Tibial nerve (tissue), 4 donors: ENCODE measurements at regions not wholly inside any gene's neighbourhood (a gene's known extent, or its start where the extent isn't known, plus 50 kb on each side); places are given as distances from the start of the nearest gene placed in this dataset.

ENCODE experiments used
- DNase-seq, 2 donors: peaks; one replicate each; pipeline ENCODE4 v3.0.0-alpha.2; 2019; ENCODE audit warnings: low spot score in 2 of 2
- H3K27ac ChIP-seq, 4 donors: fragments of 200-600 bp; sonication (generic) in 3 of 4; one replicate each; pipeline ENCODE4 v1.5.1; 2017 to 2019; ENCODE audit warnings: mild to moderate bottlenecking in 1 of 4
- H3K27me3 ChIP-seq, 2 donors: fragments of 200-600 bp; sonication (generic) in 1 of 2; one replicate each; pipeline versions ENCODE4 v1.5.1 to v1.6.0; 2017 to 2019
- H3K36me3 ChIP-seq, 3 donors: fragments of 200-600 bp; sonication (generic); one replicate each; pipeline ENCODE4 v1.5.1; 2018 to 2019
- H3K4me1 ChIP-seq, 4 donors: fragments of 200-600 bp; sonication (generic) in 3 of 4; one replicate each; pipeline ENCODE4 v1.5.1; 2017 to 2019
- H3K4me3 ChIP-seq, 4 donors: fragments of 200-600 bp; sonication (generic) in 3 of 4; one replicate each; pipeline ENCODE4 v1.5.1; 2017 to 2019; ENCODE audit warnings: mild to moderate bottlenecking in 1 of 4, moderate library complexity in 1 of 4
- H3K9me3 ChIP-seq, 4 donors: fragments of 200-600 bp; sonication (generic) in 3 of 4; one replicate each; pipeline ENCODE4 v1.5.1; 2017 to 2019
- EP300 ChIP-seq, 2 donors: sonication (generic); formaldehyde crosslinking; IDR thresholded peaks; one replicate each; pipeline ENCODE4 v1.6.1; 2017; ENCODE audit warnings: antibody characterized with exemption in 2 of 2, mild to moderate bottlenecking in 1 of 2
- POLR2A ChIP-seq, 2 donors: fragments of 450-650 bp; IDR thresholded peaks; one replicate each; pipeline ENCODE4 v1.6.1; 2017; ENCODE audit warnings: antibody characterized with exemption in 2 of 2, mild to moderate bottlenecking in 2 of 2, moderate library complexity in 2 of 2
- WGBS, 2 donors: methylation state at CpG; one replicate each; pipeline ENCODE4 v1.1.5; 2018; 5-methylcytosine and 5-hydroxymethylcytosine counted together
- TF ChIP-seq, protein P1 (sequence below), 5 experiments: fragments of 200-600 bp in 3 of 5; fragments of 450-650 bp in 2 of 5; sonication (generic) in 3 of 5; IDR thresholded peaks; one replicate each; pipeline ENCODE4 v1.5.1; 2016 to 2019; ENCODE audit warnings: antibody characterized with exemption in 5 of 5, mild to moderate bottlenecking in 3 of 5, moderate library complexity in 2 of 5

GRCh38 chrX:45762699-45763647 lies 562.3 kb upstream of the DIPK2B start:
- TF ChIP-seq, protein P1, sequence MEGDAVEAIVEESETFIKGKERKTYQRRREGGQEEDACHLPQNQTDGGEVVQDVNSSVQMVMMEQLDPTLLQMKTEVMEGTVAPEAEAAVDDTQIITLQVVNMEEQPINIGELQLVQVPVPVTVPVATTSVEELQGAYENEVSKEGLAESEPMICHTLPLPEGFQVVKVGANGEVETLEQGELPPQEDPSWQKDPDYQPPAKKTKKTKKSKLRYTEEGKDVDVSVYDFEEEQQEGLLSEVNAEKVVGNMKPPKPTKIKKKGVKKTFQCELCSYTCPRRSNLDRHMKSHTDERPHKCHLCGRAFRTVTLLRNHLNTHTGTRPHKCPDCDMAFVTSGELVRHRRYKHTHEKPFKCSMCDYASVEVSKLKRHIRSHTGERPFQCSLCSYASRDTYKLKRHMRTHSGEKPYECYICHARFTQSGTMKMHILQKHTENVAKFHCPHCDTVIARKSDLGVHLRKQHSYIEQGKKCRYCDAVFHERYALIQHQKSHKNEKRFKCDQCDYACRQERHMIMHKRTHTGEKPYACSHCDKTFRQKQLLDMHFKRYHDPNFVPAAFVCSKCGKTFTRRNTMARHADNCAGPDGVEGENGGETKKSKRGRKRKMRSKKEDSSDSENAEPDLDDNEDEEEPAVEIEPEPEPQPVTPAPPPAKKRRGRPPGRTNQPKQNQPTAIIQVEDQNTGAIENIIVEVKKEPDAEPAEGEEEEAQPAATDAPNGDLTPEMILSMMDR (IDR thresholded peaks at IDR 0.05) = no peak
- no peak for TF ChIP-seq POLR2A (IDR thresholded peaks at IDR 0.05)
- no peak for TF ChIP-seq EP300 (IDR thresholded peaks at IDR 0.05)
- no peaks in the 10 kb centered on the region for H3K36me3 ChIP-seq
- H3K27me3 ChIP-seq = no peaks in the 10 kb centered on the region
- H3K9me3 ChIP-seq = no peaks in the 10 kb centered on the region
- no peak overlapping the region for H3K4me3 ChIP-seq
- peak overlapping the region in 1 of 4 donors; percentile 19 for H3K27ac ChIP-seq
- no peak for DNase-seq
- H3K4me1 ChIP-seq = no peaks in the 10 kb centered on the region
- 70 to 73% methylated on average over 6 of the region's 6 CpGs for WGBS, 2 donors

- TF ChIP-seq, protein P1 (IDR thresholded peaks at IDR 0.05) = no peak
- TF ChIP-seq EP300 (IDR thresholded peaks at IDR 0.05) (no peak), POLR2A (IDR thresholded peaks at IDR 0.05) (no peak)
- Histone ChIP-seq H3K27ac (no peak overlapping the region), H3K4me1 (no peaks in the 10 kb centered on the region), H3K9me3 (no peaks in the 10 kb centered on the region), H3K4me3 (no peak overlapping the region), H3K27me3 (no peaks in the 10 kb centered on the region), H3K36me3 (no peaks in the 10 kb centered on the region)
- DNase-seq = no peak
- 62 to 68% methylated on average over 4 of the region's 4 CpGs for whole genome bisulfite sequencing, 2 donors
These were observed 561.2 kb upstream of the DIPK2B start for GRCh38 chrX:45761920-45762319.

DNA sequence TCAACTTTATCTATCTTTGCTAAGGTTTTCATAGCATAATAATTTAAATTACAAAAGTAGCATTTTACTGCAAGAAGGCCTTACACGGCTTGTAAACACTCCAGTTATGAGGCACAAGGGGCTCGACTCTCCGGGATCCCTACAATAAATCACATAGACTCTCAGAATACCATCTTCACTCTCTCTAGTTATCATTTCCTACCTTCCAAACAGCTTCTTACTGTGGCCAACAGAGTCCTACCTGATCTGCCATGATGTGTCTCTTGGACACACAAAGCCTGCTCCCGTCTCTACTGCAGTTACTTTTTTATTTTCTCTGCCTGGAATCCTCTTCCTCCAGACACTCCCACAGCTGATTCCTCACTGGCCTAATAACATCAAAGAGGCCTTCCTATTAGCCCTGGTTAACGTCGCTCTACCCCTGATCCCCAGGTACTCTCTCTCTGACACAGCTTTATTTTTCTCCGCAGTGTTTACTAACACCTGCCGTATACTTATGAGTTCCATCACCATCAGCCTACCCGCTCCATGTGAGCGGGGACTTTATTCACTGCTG lies 559.6 kb upstream of the DIPK2B start:
- no peak overlapping the region for H3K27ac ChIP-seq
- 80 to 89% methylated on average over 10 of the region's 10 CpGs for WGBS, 2 donors

GRCh38 chrX:45758738-45759397 lies 558.2 kb upstream of the DIPK2B start:
- TF ChIP-seq POLR2A (IDR thresholded peaks at IDR 0.05) (no peak), EP300 (IDR thresholded peaks at IDR 0.05) (no peak)
- TF ChIP-seq, protein P1 (IDR thresholded peaks at IDR 0.05) = no peak
- DNase-seq = no peak
- Histone ChIP-seq H3K27ac (peak overlapping the region in 3 of 4 donors; percentile 44 to 64 (median 56)), H3K36me3 (no peaks in the 10 kb centered on the region), H3K27me3 (no peaks in the 10 kb centered on the region), H3K4me1 (peaks cover 0 to 6% (median 0%) of the 10 kb centered on the region in 4 donors), H3K4me3 (no peak overlapping the region), H3K9me3 (no peaks in the 10 kb centered on the region)
- 69 to 73% methylated on average over 3 of the region's 3 CpGs for WGBS, 2 donors

More for the DNA sequence above, 559.6 kb upstream of the DIPK2B start:
- TF ChIP-seq, protein P1 (IDR thresholded peaks at IDR 0.05) = no peak
- TF ChIP-seq POLR2A (IDR thresholded peaks at IDR 0.05) (no peak), EP300 (IDR thresholded peaks at IDR 0.05) (no peak)
- no peak overlapping the region for H3K4me3 ChIP-seq
- no peaks in the 10 kb centered on the region for H3K9me3 ChIP-seq
- no peaks in the 10 kb centered on the region for H3K27me3 ChIP-seq
- peaks cover 0 to 6% (median 0%) of the 10 kb centered on the region in 4 donors for H3K4me1 ChIP-seq
- H3K36me3 ChIP-seq = no peaks in the 10 kb centered on the region
- no peak for DNase-seq
